AG09319 (cell line): ENCODE measurements at regions not wholly inside any gene's neighbourhood (a gene's known extent, or its start where the extent isn't known, plus 50 kb on each side); places are given as distances from the start of the nearest gene placed in this dataset.

Experiments
- DNase-seq: peaks from one replicate; pipeline ENCODE4 v3.0.0-alpha.2; 2010; ENCODE audit warnings: low read depth; ENCODE audit errors: extremely low read depth
- TF ChIP-seq, protein P1 (sequence below): IDR thresholded peaks from 2 replicates; pipeline ENCODE4 v1.5.1; 2011; ENCODE audit warnings: low read depth, mild to moderate bottlenecking, inconsistent platforms, low read length, moderate library complexity

DNA sequence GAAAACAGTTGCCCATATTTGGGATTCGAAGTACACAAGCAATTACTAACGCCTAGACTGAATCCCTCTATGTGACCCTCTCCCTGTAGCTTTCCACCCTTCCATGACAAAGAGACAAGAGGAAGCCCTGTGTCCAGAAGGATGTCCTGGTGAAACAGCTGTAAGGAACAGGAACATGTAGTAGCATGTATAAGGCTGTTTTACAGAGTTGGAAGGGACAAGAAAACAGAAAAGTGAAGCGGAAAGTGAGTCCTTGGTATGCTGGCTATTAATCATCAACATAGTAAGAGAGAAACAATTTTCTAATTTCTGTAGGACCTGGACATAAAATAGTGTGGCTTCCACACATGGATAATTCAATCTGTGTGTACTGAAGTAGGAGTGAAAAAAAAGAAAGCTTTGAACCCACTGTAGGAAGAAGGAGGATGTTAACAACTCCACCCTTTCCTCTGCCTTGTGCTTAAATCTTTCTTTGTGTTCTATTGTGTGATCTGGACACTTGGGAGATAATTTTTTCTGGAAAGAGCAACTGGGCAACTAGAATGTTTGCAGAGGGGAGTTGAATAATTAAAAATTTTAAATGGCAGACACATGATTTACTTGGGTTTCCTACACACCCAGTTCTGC lies 162.3 kb upstream of the ZSWIM2 start:
- no peak for DNase-seq
- TF ChIP-seq, protein P1, sequence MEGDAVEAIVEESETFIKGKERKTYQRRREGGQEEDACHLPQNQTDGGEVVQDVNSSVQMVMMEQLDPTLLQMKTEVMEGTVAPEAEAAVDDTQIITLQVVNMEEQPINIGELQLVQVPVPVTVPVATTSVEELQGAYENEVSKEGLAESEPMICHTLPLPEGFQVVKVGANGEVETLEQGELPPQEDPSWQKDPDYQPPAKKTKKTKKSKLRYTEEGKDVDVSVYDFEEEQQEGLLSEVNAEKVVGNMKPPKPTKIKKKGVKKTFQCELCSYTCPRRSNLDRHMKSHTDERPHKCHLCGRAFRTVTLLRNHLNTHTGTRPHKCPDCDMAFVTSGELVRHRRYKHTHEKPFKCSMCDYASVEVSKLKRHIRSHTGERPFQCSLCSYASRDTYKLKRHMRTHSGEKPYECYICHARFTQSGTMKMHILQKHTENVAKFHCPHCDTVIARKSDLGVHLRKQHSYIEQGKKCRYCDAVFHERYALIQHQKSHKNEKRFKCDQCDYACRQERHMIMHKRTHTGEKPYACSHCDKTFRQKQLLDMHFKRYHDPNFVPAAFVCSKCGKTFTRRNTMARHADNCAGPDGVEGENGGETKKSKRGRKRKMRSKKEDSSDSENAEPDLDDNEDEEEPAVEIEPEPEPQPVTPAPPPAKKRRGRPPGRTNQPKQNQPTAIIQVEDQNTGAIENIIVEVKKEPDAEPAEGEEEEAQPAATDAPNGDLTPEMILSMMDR, result no peak

DNA sequence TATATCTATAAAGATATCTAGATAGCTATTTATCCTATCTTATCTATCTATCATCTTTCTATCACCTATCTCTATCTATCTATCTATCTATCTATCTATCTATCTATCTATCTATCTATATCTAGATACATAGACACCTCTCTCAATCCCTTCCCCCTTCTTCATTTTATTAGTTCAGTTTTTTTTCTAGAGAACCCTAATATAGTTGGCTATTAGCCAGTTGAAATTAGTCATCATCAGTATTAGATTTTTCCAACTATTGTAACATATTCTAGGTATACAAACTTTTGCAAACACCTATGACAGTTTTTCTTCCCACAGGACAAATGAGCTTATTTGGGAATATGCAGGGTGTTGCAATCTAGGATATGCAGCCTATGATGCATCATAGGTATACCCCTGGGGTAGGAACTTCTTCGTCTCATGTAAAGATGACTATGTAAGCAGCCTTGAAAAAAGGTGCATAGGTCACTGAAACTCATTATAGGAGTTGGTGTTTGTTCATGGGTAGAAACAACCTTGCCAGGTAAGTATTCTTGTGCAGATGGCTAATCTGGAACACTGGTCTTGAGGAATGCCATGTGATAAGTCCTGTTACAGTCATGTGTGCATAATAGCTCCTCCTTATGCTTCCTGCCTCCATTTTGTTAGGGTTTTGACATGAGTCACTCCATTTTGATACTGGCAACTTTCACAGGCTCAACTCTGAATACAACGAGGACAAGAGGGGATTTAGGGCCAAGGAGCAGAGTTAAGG lies 160.7 kb upstream of the ZSWIM2 start:
- TF ChIP-seq, protein P1, result no peak
- DNase-seq, result no peak

DNA sequence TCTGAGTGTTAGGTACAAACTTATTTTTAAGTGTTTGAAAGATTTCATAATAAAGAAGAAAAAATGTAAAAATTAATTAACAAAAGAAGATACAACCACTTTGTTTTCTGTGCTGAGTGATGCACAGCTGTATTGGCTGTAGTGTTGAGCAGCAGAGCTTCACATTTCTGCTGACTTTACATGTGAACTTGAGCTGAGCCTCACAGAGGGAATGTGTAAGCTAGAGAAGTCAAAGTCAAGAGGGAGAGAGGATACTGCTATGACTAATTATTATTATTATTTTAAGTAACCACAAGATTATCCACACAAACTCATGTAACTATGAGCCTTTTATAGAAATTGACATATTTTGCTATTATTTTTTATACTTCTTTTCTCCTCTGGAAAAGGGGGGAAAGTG lies 159.1 kb upstream of the ZSWIM2 start:
- no peak for DNase-seq
- TF ChIP-seq, protein P1, result no peak

DNA sequence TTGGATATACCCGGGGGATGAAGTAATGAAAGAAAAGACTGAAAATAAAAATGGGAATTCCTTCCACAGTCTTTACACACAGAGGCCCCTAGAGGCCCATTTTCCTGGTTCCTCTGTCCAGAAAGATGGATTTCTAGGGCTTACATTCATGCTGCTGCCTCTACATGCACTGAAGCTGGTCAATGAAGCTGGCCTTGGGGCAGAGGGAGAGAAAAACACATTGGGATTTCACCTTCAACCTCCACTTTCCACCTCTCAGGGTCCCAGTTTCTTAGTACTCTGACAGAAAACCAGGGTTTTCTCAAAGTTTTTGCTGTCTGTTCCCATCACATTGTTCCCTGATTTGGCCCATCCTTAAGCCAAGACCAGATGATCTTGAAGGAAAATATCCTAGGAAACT lies 154.6 kb upstream of the ZSWIM2 start:
- no peak for DNase-seq
- TF ChIP-seq, protein P1, result no peak

DNA sequence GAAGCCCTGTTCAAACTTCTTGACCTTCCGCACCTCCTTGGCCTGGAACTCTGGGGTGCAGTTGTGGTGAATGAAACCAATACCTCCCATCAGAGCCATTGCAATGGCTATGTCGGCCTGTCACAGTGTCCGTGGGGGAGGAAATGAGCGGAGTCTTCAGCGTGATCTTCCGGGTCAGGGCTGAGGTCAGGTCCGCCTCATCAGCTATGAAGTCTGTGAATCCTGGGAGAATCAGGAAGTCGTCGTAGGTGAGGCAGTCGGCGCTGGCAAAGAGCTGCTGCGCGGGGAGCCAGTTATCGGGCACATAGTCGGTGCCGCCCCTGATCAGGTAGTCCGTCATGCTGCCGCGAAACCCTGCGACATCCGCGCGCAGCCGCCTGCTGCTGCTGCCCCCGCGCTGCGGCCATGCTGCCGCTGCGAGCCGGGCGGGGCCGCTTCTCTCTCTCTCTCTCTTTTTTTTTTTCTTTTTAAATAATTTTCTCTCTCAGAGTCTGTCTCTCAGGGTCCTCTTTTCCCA lies 154.1 kb upstream of the ZSWIM2 start:
- TF ChIP-seq, protein P1, result no peak
- DNase-seq, result no peak

DNA sequence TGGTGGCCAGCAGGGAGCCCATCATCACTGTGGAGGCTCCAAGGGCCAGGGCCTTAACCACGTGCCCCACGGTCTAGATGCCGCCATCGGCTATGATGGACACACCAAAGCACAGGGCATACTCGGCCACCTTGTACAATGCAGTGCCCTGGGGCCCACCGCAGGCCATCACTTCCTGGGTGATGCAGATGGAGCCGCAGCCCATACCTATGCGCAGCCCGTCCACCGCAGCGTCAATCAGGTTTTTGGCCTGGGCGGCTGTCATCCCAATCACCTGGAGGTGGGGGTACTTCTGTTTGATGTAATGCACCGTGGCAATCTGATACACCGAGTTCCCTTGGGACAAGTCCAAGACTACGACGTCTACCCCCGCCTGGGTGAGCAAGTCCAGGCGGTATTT lies 153.3 kb upstream of the ZSWIM2 start:
- no peak for DNase-seq
- TF ChIP-seq, protein P1, result no peak

DNA sequence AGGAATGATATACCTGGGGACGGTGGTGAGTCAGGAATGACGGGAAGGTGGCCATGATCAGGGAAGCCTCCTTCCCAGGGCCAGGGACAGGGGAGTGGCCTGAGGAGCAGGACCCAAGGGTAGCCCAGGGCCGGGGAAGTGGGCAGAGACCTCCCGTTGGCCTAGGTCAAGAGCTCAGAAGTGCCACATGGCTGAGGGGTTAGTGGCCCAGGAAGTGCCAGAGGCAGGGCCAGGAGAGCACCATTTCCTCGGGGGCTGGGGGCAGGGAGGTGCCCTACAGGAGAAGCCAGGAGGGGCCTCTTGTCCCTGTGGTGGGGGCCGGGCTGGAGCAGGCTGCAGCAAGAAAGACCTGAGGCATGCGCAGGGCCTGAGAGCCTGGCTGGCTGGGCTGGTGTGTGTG lies 152.3 kb upstream of the ZSWIM2 start:
- TF ChIP-seq, protein P1, result no peak

More for the DNA sequence above, 152.3 kb upstream of the ZSWIM2 start:
- no peak for DNase-seq
